IMR-90 (cell line): ENCODE measurements at regions not wholly inside any gene's neighbourhood (a gene's known extent, or its start where the extent isn't known, plus 50 kb on each side); places are given as distances from the start of the nearest gene placed in this dataset.

ENCODE experiments used
- ATAC-seq: fragments of 200-7000 bp; cut with Tn5 transposase; 2 replicates; pipeline ENCODE4 v1.9.1; 2020; ENCODE audit warnings: low read depth, mild to moderate bottlenecking, moderate library complexity
- BruUV-seq: library from RNA; stranded (reverse); fragments of 400-500 nt; replicated peaks from 2 replicates; lab custom pipeline; 2021; lab: Mats Ljungman, UMichigan
- CTCF ChIA-PET: fragments of 300-600 bp; formaldehyde crosslinking; extraction: SDS; loops from one replicate; lab custom pipeline; 2021; ENCODE audit warnings: antibody characterized with exemption; lab: Yijun Ruan, JAX
- POLR2A ChIA-PET: fragments of 300-600 bp; sonication (Branson Sonifier 250); formaldehyde crosslinking; loops from one replicate; lab custom pipeline; 2022; ENCODE audit warnings: antibody characterized with exemption; ENCODE audit not compliant: unreplicated experiment; lab: Charles Lee
- DNase-seq: peaks from one replicate; pipeline ENCODE4 v3.0.0; 2013
- H2AFZ ChIP-seq: replicated peaks from 2 replicates; pipeline ENCODE3; 2013; ENCODE audit warnings: low read length, mild to moderate bottlenecking; ENCODE audit not compliant: poor library complexity
- H2AK5ac ChIP-seq: 2 replicates; pipeline ENCODE4 v1.6.1; 2013; ENCODE audit warnings: low read depth, low read length, inconsistent platforms
- H2AK9ac ChIP-seq: replicated peaks from 2 replicates; pipeline ENCODE3; 2013; ENCODE audit warnings: mild to moderate bottlenecking, low read depth, low read length, moderate library complexity; ENCODE audit not compliant: poor library complexity
- H2BK120ac ChIP-seq: 2 replicates; pipeline ENCODE4 v1.6.1; 2013; ENCODE audit warnings: low read depth, low read length, inconsistent platforms
- H2BK15ac ChIP-seq: 3 replicates; pipeline ENCODE4 v1.6.1; 2013; ENCODE audit warnings: low read depth, low read length, inconsistent platforms
- H2BK20ac ChIP-seq: 2 replicates; pipeline ENCODE4 v1.6.1; 2013; ENCODE audit warnings: low read depth, mild to moderate bottlenecking, inconsistent platforms, low read length, moderate library complexity
- H2BK5ac ChIP-seq: 2 replicates; pipeline ENCODE4 v1.6.1; 2013; ENCODE audit warnings: mild to moderate bottlenecking, low read depth, low read length, inconsistent platforms; ENCODE audit not compliant: poor library complexity, severe bottlenecking
- H3K14ac ChIP-seq: replicated peaks from 2 replicates; pipeline ENCODE4 v1.6.1; 2013; ENCODE audit warnings: low read depth, low read length, inconsistent platforms
- H3K18ac ChIP-seq: 2 replicates; pipeline ENCODE4 v1.6.1; 2013; ENCODE audit warnings: low read depth, low read length, control low read depth
- H3K23ac ChIP-seq: 2 replicates; pipeline ENCODE4 v1.6.1; 2013; ENCODE audit warnings: low read depth, low read length, inconsistent platforms
- H3K27ac ChIP-seq: 2 replicates; pipeline ENCODE4 v1.5.1; 2013; ENCODE audit warnings: mild to moderate bottlenecking, control low read depth, low read length; ENCODE audit not compliant: insufficient read depth
- H3K27me3 ChIP-seq: 2 replicates; pipeline ENCODE4 v1.6.1; 2013; ENCODE audit warnings: low read length; ENCODE audit not compliant: control insufficient read depth, insufficient read depth
- H3K36me3 ChIP-seq: 2 replicates; pipeline ENCODE4 v1.6.1; 2013; ENCODE audit warnings: low read length, mixed read lengths; ENCODE audit not compliant: control insufficient read depth, insufficient read depth
- H3K4ac ChIP-seq: 2 replicates; pipeline ENCODE4 v1.6.1; 2013; ENCODE audit warnings: low read depth, low read length, inconsistent platforms
- H3K4me1 ChIP-seq: 2 replicates; pipeline ENCODE4 v1.6.1; 2013; ENCODE audit warnings: low read length, mixed read lengths; ENCODE audit not compliant: control insufficient read depth, insufficient read depth
- H3K4me2 ChIP-seq: 2 replicates; pipeline ENCODE4 v1.6.1; 2013; ENCODE audit warnings: low read depth, mild to moderate bottlenecking, control low read depth, low read length, moderate library complexity
- H3K4me3 ChIP-seq: 2 replicates; pipeline ENCODE4 v1.5.1; 2013; ENCODE audit warnings: low read depth, mild to moderate bottlenecking, control low read depth, low read length, moderate library complexity; ENCODE audit not compliant: insufficient read depth
- H3K56ac ChIP-seq: 2 replicates; pipeline ENCODE4 v1.6.1; 2013; ENCODE audit warnings: low read length, inconsistent platforms; ENCODE audit not compliant: insufficient read depth; ENCODE audit errors: extremely low read depth
- H3K79me1 ChIP-seq, 2 experiments: 2 replicates each; pipeline ENCODE4 v1.6.1; 2013; ENCODE audit warnings: low read length in 2 of 2, inconsistent platforms in 1 of 2, low read depth in 1 of 2
- H3K9ac ChIP-seq: 2 replicates; pipeline ENCODE4 v1.6.1; 2013; ENCODE audit warnings: low read depth, low read length, control low read depth
- H3K9me1 ChIP-seq: 2 replicates; pipeline ENCODE4 v1.6.1; 2013; ENCODE audit warnings: low read length, inconsistent platforms; ENCODE audit not compliant: insufficient read depth
- H3K9me3 ChIP-seq: 2 replicates; pipeline ENCODE4 v1.6.1; 2013; ENCODE audit warnings: low read length; ENCODE audit not compliant: control insufficient read depth, insufficient read depth
- H4K20me1 ChIP-seq: 2 replicates; pipeline ENCODE4 v1.6.1; 2013; ENCODE audit warnings: low read length, inconsistent platforms; ENCODE audit not compliant: insufficient read depth
- H4K5ac ChIP-seq: 2 replicates; pipeline ENCODE4 v1.6.1; 2013; ENCODE audit warnings: mild to moderate bottlenecking, low read depth, low read length, control low read depth
- H4K8ac ChIP-seq, 2 experiments: 2 replicates each; pipeline ENCODE4 v1.6.1; 2013; ENCODE audit warnings: low read depth in 2 of 2, low read length in 2 of 2, control low read depth in 1 of 2, inconsistent platforms in 1 of 2
- H4K91ac ChIP-seq: 2 replicates; pipeline ENCODE4 v1.6.1; 2013; ENCODE audit warnings: low read depth, low read length, inconsistent platforms; ENCODE audit not compliant: insufficient read depth
- BHLHE40 ChIP-seq: fragments of 150-350 bp; IDR thresholded peaks from 2 replicates; pipeline ENCODE4 v1.6.1; 2016; ENCODE audit warnings: mild to moderate bottlenecking, low read depth, low read length
- CEBPB ChIP-seq: IDR thresholded peaks from 2 replicates; pipeline ENCODE4 v1.6.1; 2012; ENCODE audit warnings: low read depth, low read length, improper control_type of control experiment
- CHD1 ChIP-seq: IDR thresholded peaks from 2 replicates; pipeline ENCODE4 v1.6.1; 2012; ENCODE audit warnings: low read depth, low read length, improper control_type of control experiment
- FOS ChIP-seq: fragments of 150-350 bp; IDR thresholded peaks from 2 replicates; pipeline ENCODE4 v1.6.1; 2016; ENCODE audit warnings: low read depth, low read length
- MAFK ChIP-seq: IDR thresholded peaks from 2 replicates; pipeline ENCODE4 v1.6.1; 2012; ENCODE audit warnings: low read depth, low read length, improper control_type of control experiment
- MAZ ChIP-seq: IDR thresholded peaks from 2 replicates; pipeline ENCODE4 v1.6.1; 2012; ENCODE audit warnings: low read depth, mild to moderate bottlenecking, low read length, improper control_type of control experiment, moderate library complexity, borderline replicate concordance
- MXI1 ChIP-seq: IDR thresholded peaks from 2 replicates; pipeline ENCODE4 v1.6.1; 2012; ENCODE audit warnings: low read depth, mild to moderate bottlenecking, low read length, moderate library complexity, borderline replicate concordance
- RFX5 ChIP-seq: IDR thresholded peaks from 2 replicates; pipeline ENCODE4 v1.8.0; 2012; ENCODE audit warnings: low read depth, mild to moderate bottlenecking, low read length, moderate library complexity
- SMC3 ChIP-seq: fragments of 150-350 bp; IDR thresholded peaks from 2 replicates; pipeline ENCODE4 v1.6.1; 2016; ENCODE audit warnings: low read depth, mild to moderate bottlenecking, antibody characterized with exemption, low read length, moderate library complexity
- WGBS, 2 experiments: methylation state at CpG; one replicate each; pipeline versions ENCODE4 v1.1.5 to v1.1.7; 2013; ENCODE audit warnings: missing lambda C conversion rate in 2 of 2; ENCODE audit not compliant: insufficient read length in 1 of 2; ENCODE audit errors: extremely low coverage in 2 of 2; 5-methylcytosine and 5-hydroxymethylcytosine counted together
- dilution Hi-C: fragments of 300-500 bp; cut with HindIII; formaldehyde crosslinking; loops from one replicate; pipeline ENCODE4 v1.14.3; 2018; ENCODE audit warnings: low sequenced_read_pairs; ENCODE audit not compliant: unreplicated experiment
- in situ Hi-C: fragments of 300-500 bp; cut with MboI; formaldehyde crosslinking; loops from 3 replicates; pipeline ENCODE4 v1.14.3; 2019; ENCODE audit warnings: low sequenced_read_pairs, inconsistent platforms, mixed read lengths
- intact Hi-C: fragments of 100-400 bp; cut with micrococcal nuclease; formaldehyde crosslinking; loops from 2 replicates; pipeline ENCODE4 v1.10.0; 2022

DNA sequence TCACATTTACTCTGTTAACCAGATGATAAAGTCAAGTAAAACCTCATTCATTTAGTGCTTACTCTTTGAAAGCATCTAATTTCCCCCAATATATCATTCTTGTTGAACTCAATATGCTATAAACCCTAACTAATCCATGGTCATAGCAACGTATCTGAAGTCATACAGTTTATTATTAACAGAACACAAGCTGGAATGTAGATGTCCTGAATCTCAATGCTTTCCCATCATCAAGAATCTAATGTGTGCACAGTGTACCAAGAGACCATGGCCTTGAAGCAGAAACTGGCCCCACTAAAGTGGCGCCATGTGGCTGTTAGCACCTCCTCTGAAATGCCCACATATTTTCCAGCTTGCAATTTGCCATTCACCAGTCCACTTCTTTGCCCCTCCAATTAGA lies 245.8 kb downstream of the SOX9 start:
- no peak overlapping the region for H2AK9ac ChIP-seq
- no peak overlapping the region for H4K91ac ChIP-seq
- 88% methylated on average over 1 of the region's 2 CpGs; no CpG with 5 or more reads in 1 of the 2 experiments for WGBS, 2 experiments
- peaks cover 0 to 5% of the 10 kb centered on the region in 2 experiments; a peak in 2 of 4 replicates for H3K79me1 ChIP-seq
- H2BK5ac ChIP-seq: no peak overlapping the region
- dilution Hi-C loops (no loop called here), in situ Hi-C loops (no loop called here), intact Hi-C loops (no loop called here)
- TF ChIP-seq CEBPB: no peak
- TF ChIP-seq MAZ: no peak
- TF ChIP-seq FOS: no peak
- no peak for TF ChIP-seq BHLHE40
- no peak for TF ChIP-seq SMC3
- no peak for TF ChIP-seq CHD1
- TF ChIP-seq MXI1: no peak
- no peak for TF ChIP-seq MAFK
- no peak for TF ChIP-seq RFX5
- H4K5ac ChIP-seq: no peak overlapping the region
- no peaks in the 10 kb centered on the region for H3K27me3 ChIP-seq
- peak overlapping the region; percentile 17; the same call in 1 of the 2 replicates for H3K14ac ChIP-seq
- CTCF ChIA-PET: no interaction called here
- no peak overlapping the region for H4K8ac ChIP-seq
- no peak overlapping the region for H3K9ac ChIP-seq
- H2BK20ac ChIP-seq: no peak overlapping the region
- no peak overlapping the region for H2BK15ac ChIP-seq
- ATAC-seq (no peak), DNase-seq (no peak)
- H3K27ac ChIP-seq: no peak overlapping the region
- BruUV-seq: no TSS peak
- peak overlapping the region; percentile 47; the same call in 1 of the 2 replicates for H2AK5ac ChIP-seq
- no peak overlapping the region for H2AFZ ChIP-seq
- H3K4me1 ChIP-seq: peaks cover 22% of the 10 kb centered on the region
- H3K4me3 ChIP-seq: no peak overlapping the region
- no peak overlapping the region for H3K4ac ChIP-seq
- H3K23ac ChIP-seq: no peak overlapping the region
- no peaks in the 10 kb centered on the region for H3K36me3 ChIP-seq
- no peak overlapping the region for H3K4me2 ChIP-seq
- no peaks in the 10 kb centered on the region for H4K20me1 ChIP-seq
- no peak overlapping the region for H2BK120ac ChIP-seq
- no peaks in the 10 kb centered on the region for H3K9me3 ChIP-seq
- H3K56ac ChIP-seq: no peak overlapping the region
- POLR2A ChIA-PET: no interaction called here
- H3K9me1 ChIP-seq: peaks cover 19% of the 10 kb centered on the region
- no peak overlapping the region for H3K18ac ChIP-seq
